Keratinocyte (primary cell): ENCODE measurements at regions not wholly inside any gene's neighbourhood (a gene's known extent, or its start where the extent isn't known, plus 50 kb on each side); places are given as distances from the start of the nearest gene placed in this dataset.
"Not testable (repeated sequence)": the region's sequence is repeated elsewhere in the genome, so short reads cannot be mapped to it uniquely, and the experiment has no call there.

ENCODE experiments used
- CTCF ChIP-seq, 3 experiments: IDR thresholded peaks in 1 of 3; conservative IDR thresholded peaks in 1 of 3; optimal IDR thresholded peaks in 1 of 3; 2 replicates in 2 of 3; 3 replicates in 1 of 3; pipeline versions ENCODE3 to v1.5.1; 2011; ENCODE audit warnings: low read length in 3 of 3, mild to moderate bottlenecking in 3 of 3, moderate library complexity in 2 of 3, control low read depth in 1 of 3, inconsistent platforms in 1 of 3; ENCODE audit not compliant: insufficient read depth in 2 of 3; ENCODE audit errors: extremely low read depth in 1 of 3
- EZH2 ChIP-seq: IDR thresholded peaks from one replicate; pipeline ENCODE4 v1.6.1; 2012; ENCODE audit warnings: inconsistent platforms, mild to moderate bottlenecking, low read length, moderate library complexity

GRCh38 chr1:149408404-149408803, 66.4 kb upstream of the NBPF19 start:
- TF ChIP-seq CTCF (optimal IDR thresholded peaks at IDR 0.05 in 1 of 3, IDR thresholded peaks at IDR 0.05 in 1 of 3, conservative IDR thresholded peaks at IDR 0.05 in 1 of 3; ENCODE audit: extremely low read depth in 1 of 3, insufficient read depth in 2 of 3, low read length in 3 of 3); EZH2: not testable (repeated sequence)
